Esophagus squamous epithelium (tissue), 4 donors: ENCODE measurements at regions not wholly inside any gene's neighbourhood (a gene's known extent, or its start where the extent isn't known, plus 50 kb on each side); places are given as distances from the start of the nearest gene placed in this dataset.

ENCODE experiments used
- POLR2A ChIP-seq, 4 donors: fragments of 450-650 bp; IDR thresholded peaks; one replicate each; pipeline ENCODE4 v1.6.1; 2017; ENCODE audit warnings: antibody characterized with exemption in 4 of 4, mild to moderate bottlenecking in 4 of 4, moderate library complexity in 3 of 4
- TF ChIP-seq, protein P1 (sequence below), 6 experiments: fragments of 450-650 bp in 4 of 6; fragments of 200-600 bp in 2 of 6; sonication (generic) in 2 of 6; IDR thresholded peaks; one replicate each; pipeline ENCODE4 v1.5.1; 2016 to 2019; ENCODE audit warnings: antibody characterized with exemption in 6 of 6, mild to moderate bottlenecking in 4 of 6, moderate library complexity in 4 of 6

DNA sequence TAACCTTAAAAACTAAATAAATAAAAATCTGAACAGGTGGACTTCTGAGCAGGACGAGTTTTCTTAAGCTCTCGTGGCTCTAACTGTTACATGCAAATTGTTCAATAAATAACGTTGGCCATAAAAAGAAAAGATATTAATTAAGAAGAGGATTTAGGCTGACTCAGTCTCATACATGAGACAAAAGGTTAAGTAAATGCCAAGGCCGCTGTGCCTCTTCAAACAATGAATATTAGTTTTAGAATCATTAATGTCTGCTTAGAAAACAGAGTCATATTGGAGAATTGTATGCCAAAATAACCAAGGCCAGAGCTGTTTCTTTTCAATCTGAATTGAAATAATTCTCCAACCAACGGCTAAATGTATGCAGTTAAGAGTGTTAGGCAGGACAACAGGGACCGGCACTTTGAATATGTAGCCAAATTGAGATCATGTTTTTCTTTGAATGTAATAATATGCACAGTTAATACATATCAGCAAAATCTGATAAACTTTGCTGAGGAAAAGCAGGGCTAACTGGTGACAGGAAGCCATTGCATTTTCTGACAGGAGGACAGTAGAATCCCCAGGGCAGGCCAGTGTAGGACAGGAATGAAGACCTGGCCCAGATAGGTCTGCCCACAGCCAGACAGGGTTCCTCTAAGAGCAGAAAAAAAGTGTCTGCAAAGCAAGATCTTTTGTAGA lies 1041.4 kb upstream of the FANCL start:
- TF ChIP-seq, protein P1, sequence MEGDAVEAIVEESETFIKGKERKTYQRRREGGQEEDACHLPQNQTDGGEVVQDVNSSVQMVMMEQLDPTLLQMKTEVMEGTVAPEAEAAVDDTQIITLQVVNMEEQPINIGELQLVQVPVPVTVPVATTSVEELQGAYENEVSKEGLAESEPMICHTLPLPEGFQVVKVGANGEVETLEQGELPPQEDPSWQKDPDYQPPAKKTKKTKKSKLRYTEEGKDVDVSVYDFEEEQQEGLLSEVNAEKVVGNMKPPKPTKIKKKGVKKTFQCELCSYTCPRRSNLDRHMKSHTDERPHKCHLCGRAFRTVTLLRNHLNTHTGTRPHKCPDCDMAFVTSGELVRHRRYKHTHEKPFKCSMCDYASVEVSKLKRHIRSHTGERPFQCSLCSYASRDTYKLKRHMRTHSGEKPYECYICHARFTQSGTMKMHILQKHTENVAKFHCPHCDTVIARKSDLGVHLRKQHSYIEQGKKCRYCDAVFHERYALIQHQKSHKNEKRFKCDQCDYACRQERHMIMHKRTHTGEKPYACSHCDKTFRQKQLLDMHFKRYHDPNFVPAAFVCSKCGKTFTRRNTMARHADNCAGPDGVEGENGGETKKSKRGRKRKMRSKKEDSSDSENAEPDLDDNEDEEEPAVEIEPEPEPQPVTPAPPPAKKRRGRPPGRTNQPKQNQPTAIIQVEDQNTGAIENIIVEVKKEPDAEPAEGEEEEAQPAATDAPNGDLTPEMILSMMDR (IDR thresholded peaks at IDR 0.05) = no peak
- TF ChIP-seq POLR2A (IDR thresholded peaks at IDR 0.05) = no peak
